ENCODE measurements at regions not wholly inside any gene's neighbourhood (a gene's known extent, or its start where the extent isn't known, plus 50 kb on each side); places are given as distances from the start of the nearest gene placed in this dataset.

DNA sequence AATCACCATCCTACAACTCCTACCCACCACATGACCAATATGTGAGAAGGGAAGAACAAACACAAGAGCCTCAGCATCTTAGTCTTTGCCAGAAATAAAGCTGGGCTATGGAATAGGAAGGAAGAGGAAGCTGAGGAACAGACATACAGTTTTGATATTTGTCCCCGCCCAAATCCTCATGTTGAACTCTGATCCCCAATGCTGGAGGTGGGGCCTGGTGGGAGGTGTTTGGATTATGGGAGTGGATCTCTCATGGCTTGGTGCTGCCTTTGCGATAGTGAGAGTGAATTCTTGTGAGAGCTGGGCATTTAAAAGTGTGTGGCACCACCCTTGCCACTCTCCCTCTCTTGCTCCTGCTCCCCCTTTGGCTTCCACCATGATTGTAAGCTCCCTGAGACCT lies 52.4 kb upstream of the NLK start:
- in situ Hi-C loops (cut with MboI; ENCODE audit: low pct_unique_long_range_greater_than_20kb, low sequenced_read_pairs, unreplicated experiment), result no loop called here
- TF ChIP-seq, protein P1, sequence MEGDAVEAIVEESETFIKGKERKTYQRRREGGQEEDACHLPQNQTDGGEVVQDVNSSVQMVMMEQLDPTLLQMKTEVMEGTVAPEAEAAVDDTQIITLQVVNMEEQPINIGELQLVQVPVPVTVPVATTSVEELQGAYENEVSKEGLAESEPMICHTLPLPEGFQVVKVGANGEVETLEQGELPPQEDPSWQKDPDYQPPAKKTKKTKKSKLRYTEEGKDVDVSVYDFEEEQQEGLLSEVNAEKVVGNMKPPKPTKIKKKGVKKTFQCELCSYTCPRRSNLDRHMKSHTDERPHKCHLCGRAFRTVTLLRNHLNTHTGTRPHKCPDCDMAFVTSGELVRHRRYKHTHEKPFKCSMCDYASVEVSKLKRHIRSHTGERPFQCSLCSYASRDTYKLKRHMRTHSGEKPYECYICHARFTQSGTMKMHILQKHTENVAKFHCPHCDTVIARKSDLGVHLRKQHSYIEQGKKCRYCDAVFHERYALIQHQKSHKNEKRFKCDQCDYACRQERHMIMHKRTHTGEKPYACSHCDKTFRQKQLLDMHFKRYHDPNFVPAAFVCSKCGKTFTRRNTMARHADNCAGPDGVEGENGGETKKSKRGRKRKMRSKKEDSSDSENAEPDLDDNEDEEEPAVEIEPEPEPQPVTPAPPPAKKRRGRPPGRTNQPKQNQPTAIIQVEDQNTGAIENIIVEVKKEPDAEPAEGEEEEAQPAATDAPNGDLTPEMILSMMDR (IDR thresholded peaks at IDR 0.05; ENCODE audit: extremely low read depth, insufficient read depth, missing control alignments), result no peak
- DNase-seq (ENCODE audit: low spot score), result no peak

DNA sequence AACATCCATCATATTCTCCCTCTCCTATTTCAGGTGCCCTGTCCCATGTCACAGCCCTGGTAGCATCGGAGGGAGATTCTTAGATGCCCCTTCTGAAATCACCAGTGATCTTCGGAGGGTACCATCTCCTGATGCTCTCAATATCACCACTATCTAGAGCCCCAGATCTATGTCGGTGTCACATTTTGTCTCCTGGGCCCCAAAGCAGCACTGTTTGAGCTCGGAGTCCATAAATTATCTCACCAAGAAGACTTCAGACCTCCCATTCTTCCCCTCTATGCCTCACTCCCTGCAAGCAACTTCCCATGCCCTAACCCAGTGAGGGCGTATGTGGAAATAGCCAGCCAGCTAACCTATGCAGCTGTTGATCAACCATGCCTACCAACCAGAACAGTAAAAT lies 51.5 kb upstream of the NLK start:
- TF ChIP-seq, protein P1 (IDR thresholded peaks at IDR 0.05; ENCODE audit: extremely low read depth, insufficient read depth, missing control alignments), result no peak
- DNase-seq (ENCODE audit: low spot score), result no peak
- in situ Hi-C loops (cut with MboI; ENCODE audit: low pct_unique_long_range_greater_than_20kb, low sequenced_read_pairs, unreplicated experiment), result no loop called here

DNA sequence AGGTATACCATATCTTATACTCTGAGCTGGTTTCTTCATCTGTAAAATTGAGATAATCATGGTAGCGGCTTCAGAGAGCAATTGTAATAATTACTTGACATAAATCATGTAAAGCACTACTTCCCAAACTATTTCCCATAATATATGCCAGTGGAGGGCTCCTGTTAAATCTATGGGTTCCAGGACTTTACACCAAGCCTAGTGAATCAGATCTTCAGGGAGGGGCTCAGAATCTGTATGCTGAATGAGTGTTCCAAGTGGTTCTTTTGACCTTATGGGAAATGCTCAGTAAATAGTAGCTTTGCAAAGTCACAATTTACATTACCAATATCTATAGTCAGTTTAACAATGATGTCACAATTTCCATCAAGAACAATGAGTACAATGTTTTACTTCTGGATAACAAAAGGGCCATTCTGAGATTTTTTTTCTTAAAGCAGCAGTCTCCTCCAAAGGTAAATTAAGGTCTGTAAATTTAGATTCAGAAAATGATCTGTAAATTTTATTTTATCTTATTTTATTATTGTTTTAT lies 50.9 kb upstream of the NLK start:
- DNase-seq (ENCODE audit: low spot score), result no peak
- in situ Hi-C loops (cut with MboI; ENCODE audit: low pct_unique_long_range_greater_than_20kb, low sequenced_read_pairs, unreplicated experiment), result no loop called here
- TF ChIP-seq, protein P1 (IDR thresholded peaks at IDR 0.05; ENCODE audit: extremely low read depth, insufficient read depth, missing control alignments), result no peak
